GM12878 (cell line): ENCODE measurements at regions not wholly inside any gene's neighbourhood (a gene's known extent, or its start where the extent isn't known, plus 50 kb on each side); places are given as distances from the start of the nearest gene placed in this dataset.

Experiments
- ATAC-seq: fragments of 200-7000 bp; cut with Tn5 transposase; 3 replicates; pipeline ENCODE4 v1.9.1; 2020; ENCODE audit warnings: mild to moderate bottlenecking, moderate library complexity
- BruUV-seq: library from RNA; stranded (reverse); fragments of 400-500 nt; replicated peaks from 2 replicates; lab custom pipeline; 2021; lab: Mats Ljungman, UMichigan
- CTCF ChIA-PET: fragments of 300-600 bp; sonication (Branson Sonifier 250); formaldehyde crosslinking; extraction: SDS; loops from one replicate; lab custom pipeline; 2021; ENCODE audit warnings: inconsistent platforms; lab: Yijun Ruan, JAX
- POLR2A ChIA-PET: fragments of 350-600 bp; formaldehyde crosslinking; extraction: SDS; loops from one replicate; lab custom pipeline; 2021; ENCODE audit warnings: inconsistent platforms; lab: Charles Lee
- RAD21 ChIA-PET: fragments of 300-600 bp; sonication (Branson Sonifier 250); formaldehyde crosslinking; loops from one replicate; lab custom pipeline; 2023; ENCODE audit warnings: antibody characterized with exemption; ENCODE audit not compliant: unreplicated experiment; lab: Charles Lee
- SMC1A ChIA-PET: fragments of 300-600 bp; sonication (Branson Sonifier 250); formaldehyde crosslinking; loops from one replicate; lab custom pipeline; 2023; ENCODE audit not compliant: unreplicated experiment, uncharacterized antibody; lab: Charles Lee
- DNase-seq: peaks from one replicate; pipeline ENCODE4 v3.0.0-alpha.2; 2011; ENCODE audit warnings: low read depth, low spot score
- FAIRE-seq: peaks from 3 replicates; lab custom pipeline; 2011; peaks lifted over from hg19 to GRCh38; lab: Jason Lieb, UNC
- H2AFZ ChIP-seq: 2 replicates; pipeline ENCODE4 v1.6.0; 2011; ENCODE audit warnings: low read depth, low read length, control low read depth; ENCODE audit not compliant: control insufficient read depth
- H3K27ac ChIP-seq: 2 replicates; pipeline ENCODE4 v1.5.1; 2011; ENCODE audit warnings: control low read depth; ENCODE audit not compliant: control insufficient read depth, insufficient read depth
- H3K27me3 ChIP-seq, 2 experiments: replicated peaks in 1 of 2; 2 replicates each; pipeline versions ENCODE4 v1.6.0 to v1.6.1; 2011; ENCODE audit warnings: low read length in 1 of 2; ENCODE audit not compliant: control insufficient read depth in 2 of 2, insufficient read depth in 2 of 2
- H3K36me3 ChIP-seq, 2 experiments: 2 replicates each; pipeline ENCODE4 v1.5.1; 2011; ENCODE audit warnings: low read length in 1 of 2; ENCODE audit not compliant: control insufficient read depth in 2 of 2, insufficient read depth in 2 of 2
- H3K4me1 ChIP-seq: 2 replicates; pipeline ENCODE4 v1.6.1; 2011; ENCODE audit warnings: mild to moderate bottlenecking, low read length, moderate library complexity, mixed read lengths; ENCODE audit not compliant: control insufficient read depth, insufficient read depth
- H3K4me2 ChIP-seq: 2 replicates; pipeline ENCODE4 v1.6.0; 2011; ENCODE audit warnings: control low read depth; ENCODE audit not compliant: control insufficient read depth, insufficient read depth
- H3K4me3 ChIP-seq: fragments of 200-600 bp; sonication (generic); 2 replicates; pipeline ENCODE4 v1.5.1; 2016
- H3K79me2 ChIP-seq: 2 replicates; pipeline ENCODE4 v1.6.0; 2011; ENCODE audit warnings: low read length; ENCODE audit not compliant: control insufficient read depth, insufficient read depth
- H3K9ac ChIP-seq: 2 replicates; pipeline ENCODE4 v1.8.0; 2011; ENCODE audit warnings: low read length, control low read depth, mixed read lengths; ENCODE audit not compliant: control insufficient read depth, insufficient read depth
- H3K9me3 ChIP-seq: replicated peaks from 3 replicates; pipeline ENCODE4 v1.5.1; 2011; ENCODE audit warnings: mild to moderate bottlenecking, low read length; ENCODE audit not compliant: control insufficient read depth, insufficient read depth
- H4K20me1 ChIP-seq: 2 replicates; pipeline ENCODE4 v1.6.0; 2011; ENCODE audit not compliant: control insufficient read depth, insufficient read depth
- ATF7 ChIP-seq: fragments of 450-650 bp; IDR thresholded peaks from 2 replicates; pipeline ENCODE4 v1.6.1; 2016; ENCODE audit warnings: low read depth, mild to moderate bottlenecking
- E2F8 ChIP-seq: fragments of 450-650 bp; IDR thresholded peaks from 2 replicates; pipeline ENCODE4 v1.6.1; 2018; ENCODE audit warnings: mild to moderate bottlenecking, low read depth, moderate library complexity; ENCODE audit not compliant: partially characterized antibody
- HDGF ChIP-seq: fragments of 450-650 bp; IDR thresholded peaks from 2 replicates; pipeline ENCODE4 v1.6.1; 2016; ENCODE audit warnings: antibody characterized with exemption
- IKZF2 ChIP-seq, 2 experiments: fragments of 450-650 bp; IDR thresholded peaks; 2 replicates each; pipeline ENCODE4 v1.6.1; 2017; ENCODE audit warnings: mild to moderate bottlenecking in 2 of 2, moderate library complexity in 2 of 2
- RAD51 ChIP-seq: fragments of 450-650 bp; IDR thresholded peaks from 2 replicates; pipeline ENCODE4 v1.6.1; 2016; ENCODE audit warnings: moderate library complexity, mild to moderate bottlenecking, inconsistent platforms
- SRF ChIP-seq, 2 experiments: IDR thresholded peaks; 2 replicates each; pipeline ENCODE4 v1.6.1; 2011; ENCODE audit warnings: low read depth in 2 of 2, low read length in 2 of 2, mild to moderate bottlenecking in 1 of 2, moderate library complexity in 1 of 2
- WGBS: methylation state at CpG from one replicate; pipeline ENCODE4 v1.1.6; 2016; ENCODE audit warnings: low lambda C conversion rate; ENCODE audit not compliant: insufficient replicate concordance, insufficient coverage; ENCODE audit errors: missing lambda C conversion rate; 5-methylcytosine and 5-hydroxymethylcytosine counted together
- in situ Hi-C: fragments of 300-500 bp; cut with MboI; formaldehyde crosslinking; loops from 9 replicates; pipeline ENCODE4 v1.14.3; 2018; ENCODE audit warnings: mixed read lengths
- intact Hi-C: fragments of 100-400 bp; cut with micrococcal nuclease; formaldehyde crosslinking; loops from one replicate; pipeline ENCODE4 v1.14.2; 2022; ENCODE audit not compliant: unreplicated experiment

- ATAC-seq (no peak), DNase-seq (no peak), FAIRE-seq (no peak)
- intact Hi-C loops = no loop called here
- TF ChIP-seq SRF (IDR thresholded peaks at IDR 0.05; ENCODE audit: low read depth in 2 of 2, low read length in 2 of 2) (no peak), IKZF2 (IDR thresholded peaks at IDR 0.05) (no peak)
- Histone ChIP-seq H3K4me3 (no peak overlapping the region), H3K36me3 (no peaks in the 10 kb centered on the region), H3K4me2 (no peak overlapping the region), H3K27ac (no peak overlapping the region), H3K27me3 (peaks cover 0 to 2% of the 10 kb centered on the region in 2 experiments; a peak in 3 of 4 replicates), H3K79me2 (no peaks in the 10 kb centered on the region), H3K4me1 (peaks cover 27% of the 10 kb centered on the region), H4K20me1 (no peaks in the 10 kb centered on the region), H2AFZ (no peak overlapping the region), H3K9ac (no peak overlapping the region), H3K9me3 (no peaks in the 10 kb centered on the region)
- RAD21 ChIA-PET = no interaction called here
- SMC1A ChIA-PET = interaction anchor here (1.1 kb wide), 1 partner anchor 95 kb away, joined by 3 read pairs; no protein-coding TSS in a partner anchor
- WGBS = 53% methylated on average over 4 of the region's 4 CpGs
- CTCF ChIA-PET = no interaction called here
- in situ Hi-C loops = no loop called here
- POLR2A ChIA-PET = no interaction called here
- BruUV-seq = no TSS peak
Measured at GRCh38 chr3:194005930-194006501, 129.9 kb upstream of the HES1 start.

GRCh38 chr3:194007592-194008337, 128.2 kb upstream of the HES1 start:
- CTCF ChIA-PET = no interaction called here
- no TSS peak for BruUV-seq
- Histone ChIP-seq H3K4me1 (peaks cover 25% of the 10 kb centered on the region), H3K9ac (no peak overlapping the region), H3K27ac (no peak overlapping the region), H3K36me3 (no peaks in the 10 kb centered on the region), H2AFZ (no peak overlapping the region), H3K4me3 (no peak overlapping the region), H4K20me1 (no peaks in the 10 kb centered on the region), H3K4me2 (no peak overlapping the region), H3K79me2 (no peaks in the 10 kb centered on the region)
- ATAC-seq = no peak
- POLR2A ChIA-PET = no interaction called here
- in situ Hi-C loops = no loop called here
- FAIRE-seq = no peak
- DNase-seq = no peak
- SMC1A ChIA-PET = no interaction called here
- RAD21 ChIA-PET = interaction anchor here (0.9 kb wide), 1 partner anchor 117 kb away, joined by 3 read pairs; no protein-coding TSS in a partner anchor
- 86% methylated on average over 13 of the region's 13 CpGs for WGBS
- TF ChIP-seq E2F8 (no peak), HDGF (no peak), RAD51 (no peak), ATF7 (no peak)
- TF ChIP-seq, all 136 proteins: peak for 0
- Histone ChIP-seq H3K9me3 (no peaks in the 10 kb centered on the region), H3K27me3 (peaks cover 0 to 2% of the 10 kb centered on the region in 2 experiments; a peak in 3 of 4 replicates)
- intact Hi-C loops = no loop called here
